ENCODE measurements at regions not wholly inside any gene's neighbourhood (a gene's known extent, or its start where the extent isn't known, plus 50 kb on each side); places are given as distances from the start of the nearest gene placed in this dataset.

DNA sequence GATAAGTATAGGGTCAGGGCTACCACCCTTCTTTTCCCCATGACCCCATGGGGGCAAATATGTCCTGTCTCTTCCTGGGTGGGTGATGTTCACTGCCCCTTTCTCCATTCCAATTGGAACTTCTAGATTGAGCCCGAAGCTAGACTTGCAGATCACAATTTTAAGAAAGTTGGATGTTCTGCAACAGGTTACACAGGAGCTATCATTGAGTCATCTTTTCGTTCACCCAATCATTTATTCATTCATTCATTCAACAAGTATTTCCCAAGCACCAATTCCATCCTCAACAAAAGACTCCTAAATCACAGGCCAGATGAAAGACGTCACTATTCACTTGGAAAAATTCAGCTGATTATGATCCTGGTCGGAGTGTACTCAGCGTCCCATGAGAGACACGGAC lies 71.0 kb upstream of the FOXP4 start:
- DNase-seq = no peak
- Histone ChIP-seq H3K27me3 (peaks cover 0 to 8% of the 10 kb centered on the region in 2 donors), H3K27ac (no peak overlapping the region), H3K4me1 (peaks cover 5% of the 10 kb centered on the region), H3K9me3 (no peaks in the 10 kb centered on the region), H3K4me3 (no peak overlapping the region), H3K36me3 (replicated peaks in 1 of 2; ENCODE audit: insufficient read depth in 1 of 2, low read depth in 2 of 2) (no peaks in the 10 kb centered on the region)
- intact Hi-C loops (cut with DNase I) = no loop called here
- no peak for TF ChIP-seq POLR2A (IDR thresholded peaks at IDR 0.05)
- TF ChIP-seq, protein P1, sequence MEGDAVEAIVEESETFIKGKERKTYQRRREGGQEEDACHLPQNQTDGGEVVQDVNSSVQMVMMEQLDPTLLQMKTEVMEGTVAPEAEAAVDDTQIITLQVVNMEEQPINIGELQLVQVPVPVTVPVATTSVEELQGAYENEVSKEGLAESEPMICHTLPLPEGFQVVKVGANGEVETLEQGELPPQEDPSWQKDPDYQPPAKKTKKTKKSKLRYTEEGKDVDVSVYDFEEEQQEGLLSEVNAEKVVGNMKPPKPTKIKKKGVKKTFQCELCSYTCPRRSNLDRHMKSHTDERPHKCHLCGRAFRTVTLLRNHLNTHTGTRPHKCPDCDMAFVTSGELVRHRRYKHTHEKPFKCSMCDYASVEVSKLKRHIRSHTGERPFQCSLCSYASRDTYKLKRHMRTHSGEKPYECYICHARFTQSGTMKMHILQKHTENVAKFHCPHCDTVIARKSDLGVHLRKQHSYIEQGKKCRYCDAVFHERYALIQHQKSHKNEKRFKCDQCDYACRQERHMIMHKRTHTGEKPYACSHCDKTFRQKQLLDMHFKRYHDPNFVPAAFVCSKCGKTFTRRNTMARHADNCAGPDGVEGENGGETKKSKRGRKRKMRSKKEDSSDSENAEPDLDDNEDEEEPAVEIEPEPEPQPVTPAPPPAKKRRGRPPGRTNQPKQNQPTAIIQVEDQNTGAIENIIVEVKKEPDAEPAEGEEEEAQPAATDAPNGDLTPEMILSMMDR (IDR thresholded peaks at IDR 0.05) = no peak
- no peak for ATAC-seq
- WGBS, 2 donors = 68 to 74% methylated on average over 6 of the region's 6 CpGs

DNA sequence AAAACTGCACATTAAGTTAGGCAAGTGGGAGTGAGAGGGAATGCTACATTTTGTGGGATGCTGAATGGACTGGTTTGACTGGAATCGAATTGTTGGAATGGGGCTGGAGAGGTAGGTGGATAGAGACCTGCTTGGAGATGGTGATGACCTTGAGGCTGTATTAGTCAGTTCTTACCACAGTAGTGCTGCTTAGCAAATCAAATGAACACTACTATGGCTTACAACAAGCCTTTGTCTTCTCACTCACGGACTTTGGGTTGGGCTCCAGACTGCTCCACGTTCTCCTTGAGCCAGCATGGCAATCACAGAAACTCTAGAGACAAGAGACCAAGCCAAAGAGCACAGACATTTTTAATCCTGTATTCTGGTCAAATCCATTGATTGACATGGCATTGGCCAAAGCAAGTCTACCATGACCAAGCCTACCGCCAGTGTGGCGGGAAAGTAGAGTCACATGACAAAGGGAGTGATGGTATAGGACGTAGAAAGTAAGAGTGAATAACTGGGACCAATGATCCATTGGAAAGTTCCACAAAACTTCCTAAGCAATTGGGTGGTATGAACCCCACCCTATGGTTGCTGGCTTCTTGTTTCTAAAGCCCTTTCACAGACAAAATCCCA lies 70.3 kb upstream of the FOXP4 start:
- no peaks in the 10 kb centered on the region for H3K9me3 ChIP-seq
- DNase-seq (no peak), ATAC-seq (no peak)
- intact Hi-C loops (cut with DNase I) = no loop called here
- peaks cover 0 to 2% of the 10 kb centered on the region in 2 donors for H3K27me3 ChIP-seq
- H3K36me3 ChIP-seq (replicated peaks in 1 of 2; ENCODE audit: insufficient read depth in 1 of 2, low read depth in 2 of 2) = no peaks in the 10 kb centered on the region
- no peak overlapping the region for H3K4me3 ChIP-seq
- 79 to 80% methylated on average over 6 of the region's 6 CpGs for WGBS, 2 donors
- no peaks in the 10 kb centered on the region for H3K4me1 ChIP-seq
- H3K27ac ChIP-seq = no peak overlapping the region
- TF ChIP-seq, protein P1 (IDR thresholded peaks at IDR 0.05) = no peak
- no peak for TF ChIP-seq POLR2A (IDR thresholded peaks at IDR 0.05)

DNA sequence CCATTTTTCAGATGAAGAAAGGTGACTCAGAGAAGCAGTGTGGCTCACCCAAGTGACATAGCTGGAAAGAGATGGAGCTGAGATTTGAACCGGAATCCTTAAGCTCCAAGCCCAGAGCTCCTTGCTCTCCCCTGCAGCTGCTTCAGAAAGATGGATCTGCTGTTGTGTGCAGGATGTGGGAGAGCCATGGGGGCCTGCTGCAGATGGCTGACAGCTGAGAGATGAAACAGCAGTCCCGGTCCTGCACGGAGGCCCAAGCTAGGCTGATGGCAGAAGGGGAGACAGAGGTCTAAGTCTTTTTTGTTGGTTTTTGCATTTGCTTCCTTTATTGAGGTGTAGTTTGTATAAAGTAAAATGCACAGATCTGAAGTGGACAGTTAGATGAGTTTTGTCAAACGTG lies 69.8 kb upstream of the FOXP4 start:
- TF ChIP-seq POLR2A (IDR thresholded peaks at IDR 0.05) = no peak
- TF ChIP-seq, protein P1 (IDR thresholded peaks at IDR 0.05) = no peak
- Histone ChIP-seq H3K36me3 (replicated peaks in 1 of 2; ENCODE audit: insufficient read depth in 1 of 2, low read depth in 2 of 2) (no peaks in the 10 kb centered on the region), H3K4me3 (no peak overlapping the region), H3K9me3 (no peaks in the 10 kb centered on the region), H3K27ac (no peak overlapping the region), H3K4me1 (no peaks in the 10 kb centered on the region), H3K27me3 (no peaks in the 10 kb centered on the region)
- DNase-seq (no peak), ATAC-seq (no peak)
- intact Hi-C loops (cut with DNase I) = no loop called here
- WGBS, 2 donors = 73 to 75% methylated on average over 4 of the region's 4 CpGs

DNA sequence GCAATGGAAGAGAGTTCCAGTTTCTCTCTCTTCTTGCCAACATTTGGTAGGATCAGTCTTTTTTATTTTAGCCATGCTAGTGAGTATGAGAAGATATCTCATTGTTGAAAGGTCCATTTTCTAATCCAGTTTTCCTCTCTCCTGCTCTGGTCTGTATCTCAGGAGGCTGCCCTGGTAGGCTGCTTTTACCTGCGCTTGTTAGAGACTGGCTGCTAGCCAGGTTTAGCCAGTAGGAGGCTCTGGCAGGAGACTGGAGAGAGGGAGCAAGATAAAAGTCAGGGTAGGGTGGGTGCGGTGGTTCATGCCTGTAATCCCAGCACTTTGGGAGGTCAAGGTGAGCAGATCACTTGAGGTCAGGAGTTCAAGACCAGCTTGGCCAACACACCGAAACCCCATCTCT lies 68.6 kb upstream of the FOXP4 start:
- intact Hi-C loops (cut with DNase I) = no loop called here

More for the DNA sequence above, 68.6 kb upstream of the FOXP4 start:
- Histone ChIP-seq H3K9me3 (no peaks in the 10 kb centered on the region), H3K27ac (no peak overlapping the region), H3K4me1 (no peaks in the 10 kb centered on the region), H3K27me3 (no peaks in the 10 kb centered on the region), H3K36me3 (replicated peaks in 1 of 2; ENCODE audit: insufficient read depth in 1 of 2, low read depth in 2 of 2) (no peaks in the 10 kb centered on the region), H3K4me3 (no peak overlapping the region)
- TF ChIP-seq, protein P1 (IDR thresholded peaks at IDR 0.05) = no peak
- TF ChIP-seq POLR2A (IDR thresholded peaks at IDR 0.05) = no peak
- ATAC-seq (no peak), DNase-seq (no peak)
- 44 to 73% methylated on average over 3 of the region's 3 CpGs for WGBS, 2 donors
